ENCODE measurements at regions not wholly inside any gene's neighbourhood (a gene's known extent, or its start where the extent isn't known, plus 50 kb on each side); places are given as distances from the start of the nearest gene placed in this dataset.

GRCh38 chr17:57195785-57196460 is 60.4 kb upstream of the MSI2 start:
- DNase-seq (ENCODE audit: low read depth) (peak; percentile 87), FAIRE-seq (peak; percentile 32)
- Histone ChIP-seq H3K36me3 (ENCODE audit: control insufficient read depth, insufficient read depth, low read length) (no peaks in the 10 kb centered on the region), H3K4me3 (ENCODE audit: low read depth, low read length) (no peak overlapping the region), H3K27me3 (ENCODE audit: control insufficient read depth, insufficient read depth, low read length) (peaks cover 2% of the 10 kb centered on the region)
- no peak for TF ChIP-seq CTCF (IDR thresholded peaks at IDR 0.05; ENCODE audit: insufficient read depth, low read length, severe bottlenecking)

GRCh38 chr17:57197466-57198071 is 58.8 kb upstream of the MSI2 start:
- H3K27me3 ChIP-seq (ENCODE audit: control insufficient read depth, insufficient read depth, low read length): no peaks in the 10 kb centered on the region
- no peak for TF ChIP-seq CTCF (IDR thresholded peaks at IDR 0.05; ENCODE audit: insufficient read depth, low read length, severe bottlenecking)
- no peak overlapping the region for H3K4me3 ChIP-seq (ENCODE audit: low read depth, low read length)

GRCh38 chr17:57201481-57201880 is 54.8 kb upstream of the MSI2 start:
- no peak for TF ChIP-seq CTCF (IDR thresholded peaks at IDR 0.05; ENCODE audit: insufficient read depth, low read length, severe bottlenecking)
- no peak for FAIRE-seq

More at GRCh38 chr17:57197466-57198071, 58.8 kb upstream of the MSI2 start:
- no peaks in the 10 kb centered on the region for H3K36me3 ChIP-seq (ENCODE audit: control insufficient read depth, insufficient read depth, low read length)
- DNase-seq (ENCODE audit: low read depth) (no peak), FAIRE-seq (no peak)

GRCh38 chr17:57203040-57203439 is 53.3 kb upstream of the MSI2 start:
- DNase-seq (ENCODE audit: low read depth) (no peak), FAIRE-seq (no peak)
- Histone ChIP-seq H3K27me3 (ENCODE audit: control insufficient read depth, insufficient read depth, low read length) (peaks cover 2% of the 10 kb centered on the region), H3K4me3 (ENCODE audit: low read depth, low read length) (no peak overlapping the region), H3K36me3 (ENCODE audit: control insufficient read depth, insufficient read depth, low read length) (no peaks in the 10 kb centered on the region)
- TF ChIP-seq CTCF (IDR thresholded peaks at IDR 0.05; ENCODE audit: insufficient read depth, low read length, severe bottlenecking): no peak

More at GRCh38 chr17:57201481-57201880, 54.8 kb upstream of the MSI2 start:
- Histone ChIP-seq H3K4me3 (ENCODE audit: low read depth, low read length) (no peak overlapping the region), H3K27me3 (ENCODE audit: control insufficient read depth, insufficient read depth, low read length) (peaks cover 2% of the 10 kb centered on the region), H3K36me3 (ENCODE audit: control insufficient read depth, insufficient read depth, low read length) (no peaks in the 10 kb centered on the region)
- no peak for DNase-seq (ENCODE audit: low read depth)

Measured in bronchial epithelial cell (primary cell).